OCI-LY7 (cell line): ENCODE measurements at regions not wholly inside any gene's neighbourhood (a gene's known extent, or its start where the extent isn't known, plus 50 kb on each side); places are given as distances from the start of the nearest gene placed in this dataset.

ENCODE experiments used
- BruUV-seq: library from RNA; stranded (reverse); fragments of 400-500 nt; replicated peaks from 2 replicates; lab custom pipeline; 2021; lab: Mats Ljungman, UMichigan
- CTCF ChIA-PET: fragments of 300-600 bp; sonication (Branson Sonifier 250); formaldehyde crosslinking; loops from one replicate; lab custom pipeline; 2022; ENCODE audit warnings: antibody characterized with exemption; ENCODE audit not compliant: unreplicated experiment; lab: Charles Lee
- POLR2A ChIA-PET: fragments of 300-600 bp; sonication (Branson Sonifier 250); formaldehyde crosslinking; loops from one replicate; lab custom pipeline; 2022; ENCODE audit warnings: antibody characterized with exemption; lab: Charles Lee
- DNase-seq: peaks from one replicate; pipeline ENCODE4 v3.0.0-alpha.2; 2015; ENCODE audit warnings: low spot score
- H2AFZ ChIP-seq: fragments of 200-600 bp; sonication (generic), shearing (Covaris generic); 2 replicates; pipeline ENCODE4 v1.6.1; 2014; ENCODE audit warnings: mild to moderate bottlenecking, antibody characterized with exemption, low read length, moderate library complexity
- H3K27ac ChIP-seq: fragments of 200-600 bp; sonication (generic); 2 replicates; pipeline ENCODE4 v1.5.1; 2014; ENCODE audit warnings: mixed run types, low read depth, mild to moderate bottlenecking, moderate library complexity, low read length, inconsistent platforms; ENCODE audit not compliant: poor library complexity, severe bottlenecking
- H3K36me3 ChIP-seq: fragments of 200-600 bp; sonication (generic); 2 replicates; pipeline ENCODE4 v1.6.1; 2014; ENCODE audit warnings: mild to moderate bottlenecking, antibody characterized with exemption, low read length, moderate library complexity, mixed read lengths; ENCODE audit not compliant: insufficient read depth
- H3K4me1 ChIP-seq: fragments of 200-600 bp; sonication (generic); 2 replicates; pipeline ENCODE4 v1.5.1; 2014; ENCODE audit warnings: mild to moderate bottlenecking, low read length; ENCODE audit not compliant: insufficient read depth, poor library complexity, severe bottlenecking
- H3K4me2 ChIP-seq: fragments of 200-600 bp; sonication (generic); 2 replicates; pipeline ENCODE4 v1.6.1; 2014; ENCODE audit warnings: mild to moderate bottlenecking, low read length
- H3K4me3 ChIP-seq: fragments of 200-600 bp; sonication (generic); 2 replicates; pipeline ENCODE4 v1.5.1; 2014; ENCODE audit warnings: mild to moderate bottlenecking, low read depth, low read length; ENCODE audit not compliant: poor library complexity, severe bottlenecking
- H3K79me2 ChIP-seq: fragments of 200-600 bp; sonication (generic); 2 replicates; pipeline ENCODE4 v1.6.1; 2016; ENCODE audit warnings: low read depth, mild to moderate bottlenecking, low read length, moderate library complexity, mixed read lengths; ENCODE audit not compliant: insufficient read depth
- H3K9me2 ChIP-seq: fragments of 200-600 bp; sonication (generic); 2 replicates; pipeline ENCODE4 v1.6.1; 2016; ENCODE audit warnings: mild to moderate bottlenecking, low read length, mixed read lengths; ENCODE audit not compliant: insufficient read depth
- H3K9me3 ChIP-seq: fragments of 200-600 bp; sonication (generic); 2 replicates; pipeline ENCODE4 v1.6.1; 2014; ENCODE audit warnings: mild to moderate bottlenecking, mixed run types, low read length, mixed read lengths
- H4K20me1 ChIP-seq: fragments of 200-600 bp; sonication (generic); 2 replicates; pipeline ENCODE4 v1.6.1; 2014; ENCODE audit warnings: mild to moderate bottlenecking, antibody characterized with exemption, low read length, moderate library complexity, mixed read lengths; ENCODE audit not compliant: insufficient read depth
- CTCF ChIP-seq: fragments of 200-600 bp; sonication (generic); conservative IDR thresholded peaks from 2 replicates; pipeline ENCODE4 v1.5.1; 2014; ENCODE audit warnings: mild to moderate bottlenecking, antibody characterized with exemption, low read length, moderate library complexity, mixed read lengths
- EZH2phosphoT487 ChIP-seq: fragments of 200-600 bp; sonication (generic); IDR thresholded peaks from 2 replicates; pipeline ENCODE4 v1.6.1; 2018; ENCODE audit warnings: low read depth, borderline replicate concordance, mild to moderate bottlenecking, mixed run types, antibody characterized with exemption, low read length, moderate library complexity, mixed read lengths
- intact Hi-C: fragments of 100-400 bp; cut with micrococcal nuclease; formaldehyde crosslinking; loops from one replicate; pipeline ENCODE4 v1.10.0; 2022; ENCODE audit not compliant: unreplicated experiment

DNA sequence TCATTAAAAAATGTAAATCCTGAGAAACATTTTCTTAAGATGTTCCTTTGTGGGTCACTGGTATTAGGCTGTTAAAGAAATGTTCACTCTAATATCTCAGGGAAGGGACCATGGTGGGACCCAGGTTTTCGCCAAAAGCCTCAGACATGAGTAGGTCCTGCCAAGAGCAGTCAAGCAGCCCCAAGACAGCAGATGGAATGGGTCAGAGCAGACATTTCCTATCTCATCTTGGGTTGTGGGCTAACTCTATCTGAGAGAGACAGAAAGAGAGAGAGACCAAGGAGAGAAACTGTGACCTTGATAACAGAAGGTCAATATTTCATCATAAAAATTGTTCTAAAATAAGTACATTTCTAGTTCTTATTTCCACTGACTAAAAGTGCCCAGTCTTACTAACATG, 661.7 kb downstream of the TSN start:
- no peak overlapping the region for H3K27ac ChIP-seq
- H3K4me1 ChIP-seq, result no peaks in the 10 kb centered on the region
- TF ChIP-seq CTCF (no peak), EZH2phosphoT487 (no peak)
- DNase-seq, result no peak
- H3K79me2 ChIP-seq, result no peaks in the 10 kb centered on the region
- H4K20me1 ChIP-seq, result no peaks in the 10 kb centered on the region
- ChIA-PET POLR2A (no interaction called here), CTCF (no interaction called here)
- no peak overlapping the region for H2AFZ ChIP-seq
- H3K4me3 ChIP-seq, result no peak overlapping the region
- no TSS peak for BruUV-seq
- no peaks in the 10 kb centered on the region for H3K9me2 ChIP-seq
- H3K9me3 ChIP-seq, result no peaks in the 10 kb centered on the region
- H3K4me2 ChIP-seq, result no peak overlapping the region
- no peaks in the 10 kb centered on the region for H3K36me3 ChIP-seq
- intact Hi-C loops, result no loop called here

- intact Hi-C loops, result no loop called here
- H3K36me3 ChIP-seq, result no peaks in the 10 kb centered on the region
- TF ChIP-seq EZH2phosphoT487 (no peak), CTCF (no peak)
- DNase-seq, result no peak
- BruUV-seq, result no TSS peak
- no peaks in the 10 kb centered on the region for H4K20me1 ChIP-seq
- H3K4me3 ChIP-seq, result no peak overlapping the region
- H3K4me1 ChIP-seq, result no peaks in the 10 kb centered on the region
- CTCF ChIA-PET, result no interaction called here
- H3K4me2 ChIP-seq, result no peak overlapping the region
- POLR2A ChIA-PET, result interaction anchor here (0.6 kb wide), 1 partner anchor 16 kb away, joined by 4 read pairs; no protein-coding TSS in a partner anchor
- no peaks in the 10 kb centered on the region for H3K79me2 ChIP-seq
- no peak overlapping the region for H3K27ac ChIP-seq
- H3K9me2 ChIP-seq, result no peaks in the 10 kb centered on the region
- H3K9me3 ChIP-seq, result no peaks in the 10 kb centered on the region
- H2AFZ ChIP-seq, result no peak overlapping the region
Measured at GRCh38 chr2:122421775-122422174, 666.3 kb downstream of the TSN start.

DNA sequence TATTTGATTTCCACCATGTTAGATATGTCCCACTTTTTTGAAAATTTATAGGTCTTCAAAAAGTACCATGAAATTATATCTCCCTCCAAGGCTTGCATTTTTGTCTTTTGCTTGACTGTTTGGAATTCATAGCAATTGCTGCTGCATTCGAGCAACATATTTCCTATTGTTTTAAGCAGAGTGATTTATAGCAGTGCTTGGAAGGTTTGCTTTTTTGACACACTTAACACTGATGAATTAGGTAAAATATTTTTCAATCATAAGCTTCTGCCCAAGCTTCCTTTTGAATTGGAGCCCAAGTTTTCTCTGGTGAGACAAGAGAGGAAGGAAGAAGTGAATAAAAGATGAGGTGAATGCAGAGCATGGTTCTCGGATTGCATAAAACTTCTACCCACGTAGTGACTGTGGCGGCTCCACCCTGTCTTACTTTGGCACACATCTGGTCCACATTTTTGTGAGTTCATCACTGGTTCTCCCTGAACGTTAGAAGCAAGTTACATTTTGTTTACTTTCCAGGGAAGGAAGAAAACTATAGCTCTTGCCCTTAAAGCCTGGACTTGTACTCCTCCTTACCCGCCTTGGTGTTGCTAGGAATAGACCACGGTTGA, 667.0 kb downstream of the TSN start:
- BruUV-seq, result no TSS peak
- TF ChIP-seq CTCF (no peak), EZH2phosphoT487 (no peak)
- Histone ChIP-seq H3K9me2 (no peaks in the 10 kb centered on the region), H3K4me3 (no peak overlapping the region), H4K20me1 (no peaks in the 10 kb centered on the region), H3K27ac (no peak overlapping the region), H3K36me3 (no peaks in the 10 kb centered on the region), H3K4me1 (no peaks in the 10 kb centered on the region), H3K4me2 (no peak overlapping the region), H2AFZ (no peak overlapping the region), H3K79me2 (no peaks in the 10 kb centered on the region), H3K9me3 (no peaks in the 10 kb centered on the region)
- DNase-seq, result no peak
- POLR2A ChIA-PET, result no interaction called here
- intact Hi-C loops, result no loop called here
- CTCF ChIA-PET, result no interaction called here
